Kidney epithelial cell (primary cell): ENCODE measurements at regions not wholly inside any gene's neighbourhood (a gene's known extent, or its start where the extent isn't known, plus 50 kb on each side); places are given as distances from the start of the nearest gene placed in this dataset.

Experiments used
- DNase-seq: peaks from one replicate; pipeline ENCODE4 v3.0.0-alpha.2; 2010; ENCODE audit warnings: low read depth
- H3K27me3 ChIP-seq: 2 replicates; pipeline ENCODE4 v1.6.0; 2011; ENCODE audit warnings: low read length; ENCODE audit not compliant: control insufficient read depth, insufficient read depth
- H3K36me3 ChIP-seq: 2 replicates; pipeline ENCODE4 v1.5.1; 2011; ENCODE audit warnings: low read length; ENCODE audit not compliant: control insufficient read depth, insufficient read depth
- H3K4me3 ChIP-seq: 2 replicates; pipeline ENCODE4 v1.5.1; 2011; ENCODE audit warnings: low read depth, mild to moderate bottlenecking, control low read depth, low read length
- CTCF ChIP-seq: IDR thresholded peaks from 2 replicates; pipeline ENCODE4 v1.5.1; 2011; ENCODE audit warnings: mild to moderate bottlenecking, moderate library complexity, low read length, control low read depth, inconsistent platforms; ENCODE audit not compliant: insufficient read depth, poor library complexity, severe bottlenecking

- TF ChIP-seq CTCF: no peak
- Histone ChIP-seq H3K4me3 (no peak overlapping the region), H3K36me3 (no peaks in the 10 kb centered on the region), H3K27me3 (no peaks in the 10 kb centered on the region)
- DNase-seq: no peak
Observed at GRCh38 chr7:54687462-54688212, 71.4 kb downstream of the SEC61G start.

GRCh38 chr7:54680377-54681005 lies 78.5 kb downstream of the SEC61G start:
- H3K4me3 ChIP-seq: no peak overlapping the region
- no peak for DNase-seq
- H3K27me3 ChIP-seq: no peaks in the 10 kb centered on the region
- H3K36me3 ChIP-seq: no peaks in the 10 kb centered on the region
- no peak for TF ChIP-seq CTCF

- Histone ChIP-seq H3K36me3 (no peaks in the 10 kb centered on the region), H3K4me3 (no peak overlapping the region), H3K27me3 (no peaks in the 10 kb centered on the region)
- DNase-seq: no peak
- TF ChIP-seq CTCF: no peak
Observed at GRCh38 chr7:54679490-54679817, 79.6 kb downstream of the SEC61G start.

- Histone ChIP-seq H3K4me3 (no peak overlapping the region), H3K36me3 (no peaks in the 10 kb centered on the region), H3K27me3 (no peaks in the 10 kb centered on the region)
- no peak for TF ChIP-seq CTCF
- no peak for DNase-seq
Observed at GRCh38 chr7:54678763-54679489, 80.1 kb downstream of the SEC61G start.

- DNase-seq: no peak
- Histone ChIP-seq H3K4me3 (no peak overlapping the region), H3K36me3 (no peaks in the 10 kb centered on the region), H3K27me3 (no peaks in the 10 kb centered on the region)
- no peak for TF ChIP-seq CTCF
Observed at GRCh38 chr7:54674891-54675290, 84.1 kb downstream of the SEC61G start.
